K562 (cell line): ENCODE measurements at regions not wholly inside any gene's neighbourhood (a gene's known extent, or its start where the extent isn't known, plus 50 kb on each side); places are given as distances from the start of the nearest gene placed in this dataset.

Experiments used
- ATAC-seq: fragments of 200-7000 bp; cut with Tn5 transposase; 3 replicates; pipeline ENCODE4 v1.9.1; 2020; ENCODE audit warnings: moderate library complexity
- BruUV-seq: library from RNA; stranded (reverse); fragments of 400-500 nt; replicated peaks from 2 replicates; lab custom pipeline; 2021; lab: Mats Ljungman, UMichigan
- CTCF ChIA-PET: fragments of 300-600 bp; formaldehyde crosslinking; extraction: SDS; loops from one replicate; lab custom pipeline; 2021; ENCODE audit warnings: low intra/inter-chr PET ratio; lab: Yijun Ruan, JAX
- POLR2A ChIA-PET: fragments of 300-600, 350-650 bp; sonication (Branson Sonifier 250); formaldehyde crosslinking; extraction: SDS; loops from one replicate; lab custom pipeline; 2021; ENCODE audit warnings: antibody characterized with exemption, inconsistent platforms; lab: Yijun Ruan, JAX
- DNase-seq, 4 experiments: peaks; one replicate each; pipeline versions ENCODE4 v3.0.0 to v3.0.0-alpha.2; 2011 to 2018; ENCODE audit warnings: low spot score in 3 of 4, mixed read lengths in 3 of 4; ENCODE audit errors: extremely low read depth in 1 of 4
- FAIRE-seq: peaks from 2 replicates; lab custom pipeline; 2011; peaks lifted over from hg19 to GRCh38; lab: Jason Lieb, UNC
- H2AFZ ChIP-seq: 2 replicates; pipeline ENCODE4 v1.6.0; 2011; ENCODE audit warnings: low read depth, low read length, control low read depth, inconsistent platforms
- H3K27ac ChIP-seq: fragments of 200-600 bp; 3 replicates; pipeline ENCODE4 v1.8.0; 2011; ENCODE audit warnings: low read depth, mild to moderate bottlenecking, control low read depth, inconsistent platforms, low read length, moderate library complexity, mixed read lengths; ENCODE audit errors: extremely low read depth
- H3K27me3 ChIP-seq, 2 experiments: fragments of 300-600 bp in 1 of 2; 2 replicates in 1 of 2; 3 replicates in 1 of 2; pipeline versions ENCODE4 v1.6.0 to v1.8.0; 2011; ENCODE audit warnings: inconsistent platforms in 2 of 2, low read length in 2 of 2, mild to moderate bottlenecking in 1 of 2, mixed read lengths in 1 of 2, moderate library complexity in 1 of 2; ENCODE audit not compliant: control insufficient read depth in 2 of 2, insufficient read depth in 2 of 2
- H3K36me3 ChIP-seq: fragments of 300-600 bp; 3 replicates; pipeline ENCODE4 v1.8.0; 2011; ENCODE audit warnings: mild to moderate bottlenecking, low read length, inconsistent platforms; ENCODE audit not compliant: control insufficient read depth, insufficient read depth
- H3K4me1 ChIP-seq, 2 experiments: fragments of 200-600 bp in 1 of 2; replicated peaks in 1 of 2; 2 replicates in 1 of 2; 3 replicates in 1 of 2; pipeline versions ENCODE4 v1.5.1 to v1.8.0; 2011; ENCODE audit warnings: inconsistent platforms in 2 of 2, low read length in 2 of 2, mild to moderate bottlenecking in 1 of 2, mixed read lengths in 1 of 2, moderate library complexity in 1 of 2; ENCODE audit not compliant: control insufficient read depth in 2 of 2, insufficient read depth in 2 of 2
- H3K4me2 ChIP-seq: 2 replicates; pipeline ENCODE4 v1.6.1; 2011; ENCODE audit warnings: low read length, control low read depth, inconsistent platforms, mixed read lengths; ENCODE audit not compliant: insufficient read depth
- H3K4me3 ChIP-seq: fragments of 200-600 bp; sonication (generic), shearing (Covaris generic); 2 replicates; pipeline ENCODE4 v1.5.1; 2016; ENCODE audit warnings: control low read depth, inconsistent platforms
- H3K79me2 ChIP-seq: fragments of 200-600 bp; 3 replicates; pipeline ENCODE4 v1.8.0; 2011; ENCODE audit warnings: low read length, inconsistent platforms; ENCODE audit not compliant: control insufficient read depth, insufficient read depth
- H3K9ac ChIP-seq, 2 experiments: 2 replicates each; pipeline versions ENCODE4 v1.6.0 to v1.6.1; 2011; ENCODE audit warnings: low read depth in 2 of 2, low read length in 2 of 2, control low read depth in 1 of 2, inconsistent platforms in 1 of 2, mild to moderate bottlenecking in 1 of 2, mixed read lengths in 1 of 2; ENCODE audit not compliant: insufficient read depth in 1 of 2
- H3K9me1 ChIP-seq: one replicate; pipeline ENCODE4 v1.6.0; 2011; ENCODE audit warnings: inconsistent platforms, mild to moderate bottlenecking, low read length, moderate library complexity; ENCODE audit not compliant: control insufficient read depth, insufficient read depth
- H3K9me3 ChIP-seq: replicated peaks from 2 replicates; pipeline ENCODE4 v1.5.1; 2011; ENCODE audit warnings: low read depth, low read length, inconsistent platforms; ENCODE audit not compliant: control insufficient read depth, insufficient read depth
- H4K20me1 ChIP-seq: replicated peaks from 2 replicates; pipeline ENCODE4 v1.6.1; 2011; ENCODE audit warnings: low read length, inconsistent platforms, mixed read lengths; ENCODE audit not compliant: control insufficient read depth, insufficient read depth
- AFF4 ChIP-seq: sonication (generic); formaldehyde crosslinking; IDR thresholded peaks from 2 replicates; pipeline ENCODE4 v1.8.0; 2023; ENCODE audit warnings: mild to moderate bottlenecking, missing genetic modification reagents
- FOXO4 ChIP-seq: fragments of 450-650 bp; formaldehyde crosslinking; IDR thresholded peaks from 2 replicates; pipeline ENCODE4 v1.4.0; 2020; ENCODE audit warnings: mild to moderate bottlenecking, moderate library complexity
- SIX5 ChIP-seq, 2 experiments: IDR thresholded peaks; 2 replicates each; pipeline ENCODE4 v1.6.1; 2011; ENCODE audit warnings: low read length in 2 of 2, borderline replicate concordance in 1 of 2, low read depth in 1 of 2, mild to moderate bottlenecking in 1 of 2, moderate library complexity in 1 of 2; ENCODE audit not compliant: insufficient read depth in 1 of 2
- SP1 ChIP-seq: sonication (generic); formaldehyde crosslinking; IDR thresholded peaks from 2 replicates; pipeline ENCODE4 v1.8.1; 2022; ENCODE audit warnings: mild to moderate bottlenecking, missing genetic modification reagents
- ZNF274 ChIP-seq: IDR thresholded peaks from 2 replicates; pipeline ENCODE4 v1.6.1; 2011; ENCODE audit warnings: low read depth, mild to moderate bottlenecking, low read length, moderate library complexity, borderline replicate concordance
- WGBS: fragments of 100-300 bp; shearing (Covaris generic); methylation state at CpG from one replicate; pipeline ENCODE4 v1.1.6; 2016; ENCODE audit warnings: low coverage, mixed read lengths; ENCODE audit not compliant: insufficient coverage; ENCODE audit errors: missing lambda C conversion rate; 5-methylcytosine and 5-hydroxymethylcytosine counted together
- in situ Hi-C: fragments of 300-500 bp; cut with MboI; formaldehyde crosslinking; loops from 4 replicates; pipeline ENCODE4 v1.15.0; 2018; ENCODE audit warnings: inconsistent platforms, mixed read lengths
- intact Hi-C: fragments of 100-400 bp; cut with micrococcal nuclease; formaldehyde crosslinking; loops from 2 replicates; pipeline ENCODE4 v1.14.2; 2022

- Histone ChIP-seq H3K27me3 (no peaks in the 10 kb centered on the region), H3K27ac (no peak overlapping the region), H3K9ac (no peak overlapping the region), H3K4me1 (no peaks in the 10 kb centered on the region), H4K20me1 (no peaks in the 10 kb centered on the region), H3K9me1 (no peaks in the 10 kb centered on the region), H2AFZ (no peak overlapping the region), H3K79me2 (no peaks in the 10 kb centered on the region), H3K4me2 (no peak overlapping the region), H3K9me3 (no peaks in the 10 kb centered on the region), H3K4me3 (no peak overlapping the region), H3K36me3 (no peaks in the 10 kb centered on the region)
- FAIRE-seq (no peak), DNase-seq (no peak), ATAC-seq (no peak)
- intact Hi-C loops, result no loop called here
- ChIA-PET CTCF (no interaction called here), POLR2A (no interaction called here)
- no TSS peak for BruUV-seq
- in situ Hi-C loops, result no loop called here
- 0% methylated on average over 2 of the region's 2 CpGs for WGBS
- TF ChIP-seq ZNF274 (no peak), SP1 (CRISPR knock-in tag) (no peak), SIX5 (IDR thresholded peaks at IDR 0.05; ENCODE audit: borderline replicate concordance in 1 of 2, insufficient read depth in 1 of 2, low read depth in 1 of 2, low read length in 2 of 2) (no peak), FOXO4 (CRISPR knock-in tag) (no peak), AFF4 (CRISPR knock-in tag) (no peak)
These were observed 398.2 kb upstream of the SPANXN1 start for GRCh38 chrX:144849141-144849540.
